ENCODE measurements at regions not wholly inside any gene's neighbourhood (a gene's known extent, or its start where the extent isn't known, plus 50 kb on each side); places are given as distances from the start of the nearest gene placed in this dataset.

DNA sequence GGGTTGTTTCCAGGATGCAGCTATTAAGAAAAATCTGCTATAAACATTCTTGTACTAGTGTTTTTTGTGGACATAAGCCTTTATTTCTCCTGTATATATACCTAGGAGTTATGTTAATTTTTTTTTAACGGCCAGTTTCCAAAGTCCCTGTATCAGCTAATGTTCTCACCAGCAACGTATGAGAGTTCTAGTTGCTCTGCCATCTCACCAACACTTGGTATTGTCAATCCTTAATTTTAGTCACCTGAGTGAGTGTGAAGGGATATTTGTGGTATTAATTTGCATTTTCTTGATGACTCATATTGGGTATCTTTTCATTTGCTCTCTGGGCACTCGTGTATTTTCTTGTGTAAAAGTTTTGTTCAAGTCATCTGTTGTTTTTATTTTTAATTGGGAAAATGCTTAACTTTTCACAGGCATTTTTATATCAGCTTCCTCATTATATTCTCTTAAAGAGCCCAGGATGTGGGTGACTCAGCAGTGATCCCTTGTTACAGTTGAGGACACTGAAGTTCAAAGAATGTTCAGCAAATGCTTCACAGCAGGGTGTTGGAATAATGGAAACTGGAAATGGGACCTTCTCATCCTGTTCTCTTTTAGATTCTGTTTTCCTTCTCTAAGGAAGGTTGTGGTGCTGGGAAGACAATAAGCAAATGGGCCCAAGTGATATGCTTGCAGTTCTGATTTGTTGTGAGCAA is 176.3 kb upstream of the PRNP start:
- Histone ChIP-seq H2BK20ac (ENCODE audit: low read length) (no peak overlapping the region), H3K18ac (ENCODE audit: extremely low read depth, low read length) (no peak overlapping the region), H3K23ac (ENCODE audit: insufficient read length) (no peak overlapping the region), H3K4ac (replicated peaks; ENCODE audit: insufficient read length, low read depth, low read length) (no peak overlapping the region), H2AFZ (ENCODE audit: low read length) (no peak overlapping the region), H3K14ac (ENCODE audit: insufficient read length) (no peak overlapping the region), H3K9me3 (ENCODE audit: insufficient read depth in 2 of 2, low read depth in 1 of 2, low read length in 1 of 2) (peaks cover 0 to 12% of the 10 kb centered on the region in 2 experiments; a peak in 1 of 4 replicates), H4K20me1 (replicated peaks in 1 of 2; ENCODE audit: control insufficient read depth in 1 of 2, insufficient read depth in 2 of 2, low read length in 2 of 2) (no peaks in the 10 kb centered on the region), H3K27ac (ENCODE audit: low read depth, low read length) (no peak overlapping the region), H4K8ac (ENCODE audit: extremely low read depth, insufficient read depth, low read length) (no peak overlapping the region), H3K4me1 (replicated peaks in 1 of 4; ENCODE audit: control insufficient read depth in 3 of 4, insufficient read depth in 4 of 4, low read length in 3 of 4) (peaks cover 0 to 9% (median 1%) of the 10 kb centered on the region in 4 experiments; a peak in 2 of 7 replicates), H3K36me3 (ENCODE audit: control insufficient read depth in 2 of 4, insufficient read depth in 4 of 4, low read length in 3 of 4) (no peaks in the 10 kb centered on the region; a peak in 1 of 8 replicates), H3K4me2 (ENCODE audit: insufficient read depth in 1 of 2, low read depth in 2 of 2, low read length in 2 of 2) (no peak overlapping the region), H2AK5ac (ENCODE audit: low read depth, low read length) (0 out of 2 replicates have a peak overlapping the region, but pooled peaks have one; percentile 16), H4K91ac (replicated peaks; ENCODE audit: insufficient read length, low read length) (no peak overlapping the region), H3K27me3 (replicated peaks in 1 of 4; ENCODE audit: control insufficient read depth in 3 of 4, extremely low read depth in 1 of 4, insufficient read depth in 3 of 4, low read length in 3 of 4) (no peaks in the 10 kb centered on the region), H3K23me2 (ENCODE audit: low read depth, low read length) (no peaks in the 10 kb centered on the region), H2BK15ac (ENCODE audit: low read length) (peak overlapping the region; percentile 66; the same call in 1 of the 2 replicates), H2BK120ac (replicated peaks; ENCODE audit: low read depth, low read length) (no peak overlapping the region), H2BK12ac (ENCODE audit: low read depth, low read length) (peak overlapping the region; percentile 89), H3K56ac (replicated peaks; ENCODE audit: insufficient read length, low read depth, low read length) (no peak overlapping the region), H3K4me3 (ENCODE audit: extremely low read depth in 1 of 4, insufficient read depth in 2 of 4, low read depth in 3 of 4, low read length in 4 of 4) (no peak overlapping the region), H3K79me1 (ENCODE audit: low read depth, low read length) (no peaks in the 10 kb centered on the region), H2BK5ac (ENCODE audit: low read depth, low read length) (peak overlapping the region; percentile 77), H3K79me2 (ENCODE audit: control insufficient read depth in 1 of 2, insufficient read depth in 2 of 2, low read length in 2 of 2) (no peaks in the 10 kb centered on the region), H3K9ac (replicated peaks in 1 of 4; ENCODE audit: extremely low read depth in 1 of 4, low read depth in 3 of 4, low read length in 3 of 4) (no peak overlapping the region), H4K5ac (ENCODE audit: insufficient read length, low read depth, low read length) (no peak overlapping the region)
- ChIA-PET POLR2A (ENCODE audit: partially characterized antibody) (no interaction called here), CTCF (ENCODE audit: partially characterized antibody) (interaction anchor here (0.7 to 1.0 kb wide), 2 partner anchors 9 to 72 kb away, joined by 3 to 4 read pairs; no protein-coding TSS in a partner anchor)
- no peak for FAIRE-seq
- 90% methylated on average over 3 of the region's 3 CpGs; no CpG with 5 or more reads in 1 of the 2 experiments for WGBS, 2 experiments (ENCODE audit: extremely low coverage in 1 of 2, insufficient coverage in 1 of 2, insufficient read length in 1 of 2, insufficient replicate concordance in 2 of 2, low coverage in 1 of 2, low lambda C conversion rate in 2 of 2, missing lambda C conversion rate in 1 of 2)
- no peak for DNase-seq (ENCODE audit: low read depth in 1 of 2, low spot score in 2 of 2)
- TF ChIP-seq CHD2 (IDR thresholded peaks at IDR 0.05; ENCODE audit: low read length) (no peak), JUND (IDR thresholded peaks at IDR 0.05; ENCODE audit: low read length) (no peak), TAF1 (IDR thresholded peaks at IDR 0.05; ENCODE audit: low read depth, low read length) (no peak), SIN3A (conservative IDR thresholded peaks at IDR 0.05 in 1 of 2, IDR thresholded peaks at IDR 0.05 in 1 of 2; ENCODE audit: low read depth in 1 of 2, low read length in 2 of 2) (no peak), CBX5 (IDR thresholded peaks at IDR 0.05; ENCODE audit: low read depth, low read length) (no peak), POLR2AphosphoS5 (IDR thresholded peaks at IDR 0.05; ENCODE audit: low read depth, low read length) (no peak), EZH2 (IDR thresholded peaks at IDR 0.05; ENCODE audit: low read depth, low read length, severe bottlenecking) (no peak), BRCA1 (IDR thresholded peaks at IDR 0.05; ENCODE audit: low read depth, low read length) (no peak), TBP (IDR thresholded peaks at IDR 0.05; ENCODE audit: low read depth, low read length) (no peak), KDM5A (IDR thresholded peaks at IDR 0.05; ENCODE audit: low read length) (no peak), RAD21 (IDR thresholded peaks at IDR 0.05 in 1 of 2, conservative IDR thresholded peaks at IDR 0.05 in 1 of 2; ENCODE audit: low read depth in 2 of 2, low read length in 2 of 2) (no peak), FOSL1 (IDR thresholded peaks at IDR 0.05; ENCODE audit: insufficient read depth, low read depth, low read length) (no peak), RXRA (IDR thresholded peaks at IDR 0.05; ENCODE audit: insufficient read depth, low read depth, low read length) (no peak)

Data from H1 (cell line).